NCI-H146 treated with DMSO at 0.1 percent for 48 hours (cell line): ENCODE measurements at regions not wholly inside any gene's neighbourhood (a gene's known extent, or its start where the extent isn't known, plus 50 kb on each side); places are given as distances from the start of the nearest gene placed in this dataset.
"Not testable (repeated sequence)": the region's sequence is repeated elsewhere in the genome, so short reads cannot be mapped to it uniquely, and the experiment has no call there.

Source experiments
- DNase-seq: peaks from one replicate; lab custom pipeline; 2025; ENCODE audit not compliant: unreplicated experiment; lab: John Stamatoyannopoulos, UW

DNA sequence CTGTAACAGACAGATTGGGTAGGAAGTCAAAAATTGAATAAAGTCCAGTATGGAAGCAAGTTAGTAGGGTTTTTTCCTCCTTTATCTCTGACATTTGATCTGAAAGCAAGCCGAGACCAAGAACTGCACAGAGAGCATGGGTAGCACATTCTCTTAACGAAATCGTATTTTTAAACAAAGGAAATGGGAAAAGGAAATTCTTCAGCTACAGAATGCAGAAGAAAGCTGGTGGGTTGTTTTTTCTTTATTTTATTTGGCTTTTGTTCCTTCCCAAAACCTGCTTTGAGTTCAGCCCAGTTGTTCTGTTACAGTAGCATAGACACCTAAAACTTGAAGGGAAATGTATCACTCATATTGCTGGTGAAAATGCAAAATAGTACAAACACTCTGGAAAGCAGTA, 397.0 kb downstream of the GBE1 start:
- no peak for DNase-seq

DNA sequence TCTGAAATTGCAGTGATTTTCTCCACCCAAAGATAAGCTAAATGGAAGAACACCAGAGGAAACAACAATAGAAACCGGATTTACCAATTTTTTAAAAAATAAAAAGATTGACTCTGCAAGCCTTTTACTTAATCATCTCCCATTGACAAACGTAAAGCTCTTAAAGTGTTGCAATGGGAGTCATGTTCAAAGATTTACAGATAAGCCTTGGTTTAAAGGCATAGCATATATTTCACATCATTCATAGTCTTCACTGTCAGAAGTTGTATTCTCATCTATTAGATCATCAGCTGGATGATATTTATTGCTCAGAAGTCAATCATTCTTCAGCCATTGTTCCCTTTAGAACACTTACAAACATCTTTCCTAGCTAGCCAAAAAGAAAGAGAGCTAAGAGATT, 397.6 kb downstream of the GBE1 start:
- no peak for DNase-seq

DNA sequence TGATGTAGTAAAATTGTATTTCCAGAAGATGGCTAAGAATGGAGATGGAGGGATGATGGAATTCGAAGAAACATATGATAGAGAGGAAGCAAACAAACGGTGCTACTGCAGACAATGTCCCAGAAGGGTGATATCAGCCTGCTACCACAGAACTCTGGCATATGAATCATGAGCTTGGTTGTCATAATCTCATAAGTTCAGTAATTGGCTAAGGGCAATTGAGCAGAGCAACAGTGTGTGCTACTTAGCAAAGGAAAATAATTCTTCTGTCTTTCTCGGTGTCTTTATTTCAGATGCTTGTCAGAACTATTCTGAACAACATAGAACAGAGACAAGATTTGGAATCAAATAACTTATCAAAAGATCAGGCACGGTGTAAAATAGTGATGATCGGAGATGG, 407.3 kb downstream of the GBE1 start:
- DNase-seq: no peak

DNA sequence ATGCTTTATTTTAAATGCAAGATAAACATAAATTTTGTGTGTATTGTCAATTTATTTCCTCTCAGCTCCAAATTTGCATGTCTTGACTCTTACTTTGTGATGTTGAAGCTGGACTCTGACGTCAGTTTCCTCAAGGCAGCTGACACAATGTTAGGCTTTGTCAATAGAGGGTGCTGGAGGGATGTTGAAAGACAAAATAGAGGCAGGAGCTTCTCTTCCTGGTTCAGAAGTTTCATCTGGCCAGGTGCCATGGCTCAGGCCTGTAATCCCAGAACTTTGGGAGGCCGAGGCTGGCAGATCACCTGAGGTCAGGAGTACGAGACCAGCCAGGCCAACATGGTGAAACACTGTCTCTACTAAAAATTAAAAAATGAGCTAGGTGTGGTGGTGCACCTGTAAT, 408.6 kb downstream of the GBE1 start:
- DNase-seq: peak; percentile 28

DNA sequence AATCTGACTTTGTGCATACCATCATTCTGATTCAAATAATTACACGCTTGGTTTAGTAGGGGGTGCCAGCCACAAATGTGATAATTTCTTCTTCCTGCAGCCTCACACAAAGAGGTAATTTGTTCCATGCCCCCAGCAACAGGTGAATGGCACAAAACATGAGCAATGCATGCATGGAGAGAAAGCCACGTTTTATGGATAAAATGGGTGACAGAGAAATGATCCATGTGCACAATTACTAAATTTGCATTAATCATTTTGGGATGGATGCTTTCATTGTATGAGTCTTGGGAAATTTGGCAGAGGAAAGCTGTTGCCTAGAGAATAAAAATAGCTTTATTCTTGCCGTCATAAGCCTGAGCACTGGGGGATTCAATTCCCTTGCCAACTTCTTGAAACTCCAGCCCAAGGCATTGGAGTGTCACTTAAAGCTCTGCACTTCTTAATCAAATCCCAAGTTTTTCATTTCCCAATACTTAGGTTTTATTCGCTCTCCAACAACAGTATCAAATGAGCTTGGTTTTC, 411.6 kb downstream of the GBE1 start:
- DNase-seq: no peak

DNA sequence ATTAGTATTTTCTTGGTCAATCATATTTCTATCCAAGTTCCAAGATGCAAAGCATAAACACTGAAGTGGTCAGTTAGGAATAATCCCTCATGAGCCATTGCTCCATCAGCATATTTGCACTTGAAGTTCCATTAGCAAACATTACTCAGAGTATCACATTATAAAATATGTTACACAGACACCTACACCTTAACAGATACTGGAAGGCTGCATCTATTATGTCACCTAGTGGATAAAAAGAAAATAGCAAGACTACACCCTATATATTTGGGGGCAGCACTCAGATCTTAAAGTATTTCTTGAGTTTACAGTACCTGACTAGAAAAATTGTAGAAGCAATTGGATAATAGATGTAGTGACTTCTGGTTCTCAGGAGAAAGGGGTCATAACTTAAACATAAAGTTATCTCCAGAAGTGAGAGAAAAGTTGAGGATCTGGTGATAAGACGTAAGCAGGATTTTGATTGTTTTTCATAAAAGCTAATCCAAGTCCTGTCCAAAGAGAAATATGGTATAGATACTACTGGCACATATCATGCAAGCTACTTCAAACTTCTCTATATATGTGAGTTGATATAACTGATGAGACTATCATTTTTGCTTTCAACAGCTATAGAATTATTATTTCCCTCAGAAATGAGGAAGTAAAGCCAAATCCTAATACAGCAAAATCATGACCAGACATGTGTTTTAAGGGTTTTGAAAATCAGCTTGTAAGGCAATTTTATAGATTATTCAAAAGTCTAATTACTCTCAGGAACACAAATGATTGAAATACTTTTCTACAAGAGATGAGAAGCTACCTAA, 422.2 kb downstream of the GBE1 start:
- DNase-seq: peak; percentile 12

DNA sequence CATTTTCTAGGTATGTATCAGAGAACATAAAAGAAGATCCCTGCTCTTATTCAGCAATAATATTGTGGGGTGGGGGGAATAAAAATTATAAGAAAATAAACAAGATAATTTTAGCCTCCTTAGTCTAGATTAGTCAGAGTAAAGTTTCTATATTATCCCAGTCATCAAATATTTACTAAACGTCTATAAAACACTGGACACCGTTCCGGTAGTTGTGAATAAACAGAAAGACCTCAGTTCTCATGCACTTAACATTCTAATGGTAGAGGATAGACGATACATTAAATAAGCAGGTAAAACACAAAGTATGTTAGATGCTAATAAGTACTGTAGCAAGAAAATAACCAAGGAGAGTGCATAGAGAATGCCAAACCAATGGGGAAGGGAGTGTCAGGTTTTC, 425.0 kb downstream of the GBE1 start:
- no peak for DNase-seq

DNA sequence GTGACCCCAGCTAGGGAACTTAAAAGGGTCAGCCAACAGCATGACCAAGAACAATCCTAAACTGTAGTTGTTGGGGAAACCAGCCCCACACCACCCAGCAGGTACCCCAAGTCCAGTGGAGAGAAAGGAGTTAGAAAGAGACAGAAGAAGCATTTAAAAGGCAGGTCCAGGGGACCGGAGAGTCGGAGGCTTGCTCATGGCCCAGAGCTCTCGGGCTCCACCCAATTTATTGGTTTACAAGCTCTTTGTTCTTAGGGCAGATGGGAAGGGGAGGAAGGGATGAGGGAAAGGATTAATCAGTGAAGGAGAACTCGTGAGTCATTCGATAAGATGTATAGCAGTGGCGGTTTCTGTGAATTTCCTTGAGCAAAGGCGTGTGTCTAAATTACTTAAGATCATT, 431.6 kb downstream of the GBE1 start:
- DNase-seq: not testable (repeated sequence)

DNA sequence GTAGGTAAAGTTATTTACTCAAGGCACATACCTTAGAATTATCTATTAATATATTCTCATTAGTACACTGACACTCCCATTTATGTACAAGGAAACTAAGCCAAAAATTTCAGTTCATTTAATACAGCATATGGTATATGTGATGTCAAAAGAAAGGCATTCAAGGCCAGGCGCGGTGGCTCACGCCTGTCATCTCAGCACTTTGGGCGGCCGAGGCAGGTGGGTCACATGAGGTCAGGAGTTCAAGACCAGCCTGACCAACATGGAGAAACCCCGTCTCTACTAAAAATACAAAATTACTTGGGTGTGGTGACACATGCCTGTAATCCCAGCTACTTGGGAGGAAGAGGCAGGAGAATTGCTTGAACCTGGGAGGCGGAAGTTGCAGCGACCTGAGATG, 435.2 kb downstream of the GBE1 start:
- no peak for DNase-seq

DNA sequence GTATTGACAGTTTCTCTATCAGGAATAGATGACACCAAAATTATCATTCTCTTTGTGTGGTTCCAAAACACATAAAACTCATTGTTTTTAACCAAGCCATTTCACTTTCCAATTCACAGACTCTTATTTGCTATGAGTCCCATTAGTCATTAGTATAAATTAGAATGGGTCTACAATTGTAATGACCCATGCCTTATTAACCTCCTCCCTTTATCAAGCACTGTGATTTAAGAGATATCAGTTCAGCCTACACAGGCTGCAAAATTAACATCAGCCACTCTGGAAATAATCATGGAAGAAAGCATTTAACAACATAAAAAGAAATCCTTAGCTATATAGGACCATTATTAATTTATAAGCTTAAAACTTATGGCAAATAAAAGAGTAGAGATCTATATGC, 440.6 kb downstream of the GBE1 start:
- DNase-seq: no peak

DNA sequence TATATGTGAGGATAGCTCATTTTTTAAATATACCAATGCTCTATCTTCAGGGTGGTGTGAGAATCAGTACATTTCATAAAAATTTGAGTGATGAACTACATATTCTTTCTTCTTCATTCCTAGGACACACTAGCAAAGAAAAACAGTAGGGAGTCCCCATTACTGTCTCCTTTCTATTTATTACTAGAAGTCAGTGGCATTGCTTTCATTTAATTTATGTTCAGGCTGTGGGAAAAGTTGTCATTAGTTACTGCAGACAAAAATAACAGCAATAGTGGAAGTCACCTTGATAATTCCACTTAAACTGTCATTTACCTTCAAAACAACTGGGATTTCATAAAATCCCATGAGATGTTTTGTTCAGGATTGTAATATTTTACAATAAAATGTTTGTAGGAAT, 446.4 kb downstream of the GBE1 start:
- no peak for DNase-seq

DNA sequence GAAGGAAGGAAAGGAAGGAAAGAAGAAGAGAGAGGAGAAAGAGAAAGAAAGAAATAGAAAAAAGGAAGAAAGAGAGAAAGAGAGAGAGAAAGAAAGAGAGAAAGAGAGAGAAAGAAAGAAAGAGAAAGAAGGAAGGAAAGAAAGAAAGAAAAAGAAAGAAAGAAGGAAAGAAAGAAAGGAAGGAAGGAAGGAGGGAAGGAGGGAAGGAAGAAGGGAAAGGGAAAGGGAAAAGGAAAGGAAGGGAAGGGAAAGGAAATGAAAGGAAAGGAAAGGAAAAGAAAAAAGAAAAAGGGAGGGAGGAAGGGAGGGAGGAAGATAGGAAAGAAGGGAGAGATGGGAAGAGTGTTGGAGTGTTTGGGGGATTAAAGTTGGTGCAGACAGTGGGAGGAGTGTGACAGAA, 450.1 kb downstream of the GBE1 start:
- no peak for DNase-seq

DNA sequence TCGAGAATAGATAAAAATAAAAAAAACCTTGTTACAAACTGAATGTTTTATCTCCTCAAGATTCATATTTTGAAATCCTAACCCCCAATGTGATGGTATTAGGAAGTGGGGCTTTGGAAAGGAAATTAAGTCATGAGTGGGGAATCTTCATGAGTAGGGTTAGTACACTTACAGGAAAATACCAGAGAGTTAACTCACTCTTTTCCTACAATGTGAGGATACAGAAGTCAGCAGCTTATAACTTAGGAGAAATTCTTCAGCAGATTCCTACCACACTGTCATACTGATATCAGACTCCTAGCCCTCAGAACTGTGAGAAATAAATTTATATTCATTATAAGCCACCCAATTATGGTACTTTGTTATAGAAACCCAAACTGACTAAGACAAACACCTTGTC, 453.1 kb downstream of the GBE1 start:
- no peak for DNase-seq

DNA sequence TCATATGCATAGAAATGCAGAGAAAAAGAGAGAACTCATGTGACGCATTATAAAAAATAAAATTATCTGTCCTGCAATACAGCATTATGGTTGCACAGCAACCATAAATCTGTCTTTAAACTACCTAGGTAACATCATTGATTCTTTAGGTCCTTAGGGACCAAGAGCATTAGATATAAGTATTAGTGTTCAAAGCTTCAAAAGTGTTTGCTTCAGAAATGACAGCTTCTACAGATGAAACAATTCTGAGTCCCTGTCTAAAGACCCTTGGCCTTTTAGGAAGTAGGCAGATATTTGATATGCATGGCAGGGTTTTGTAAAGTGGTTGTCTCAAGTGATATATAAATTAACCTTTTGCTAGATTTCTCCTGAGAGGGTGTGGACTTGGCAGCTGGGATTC, 454.2 kb downstream of the GBE1 start:
- no peak for DNase-seq

DNA sequence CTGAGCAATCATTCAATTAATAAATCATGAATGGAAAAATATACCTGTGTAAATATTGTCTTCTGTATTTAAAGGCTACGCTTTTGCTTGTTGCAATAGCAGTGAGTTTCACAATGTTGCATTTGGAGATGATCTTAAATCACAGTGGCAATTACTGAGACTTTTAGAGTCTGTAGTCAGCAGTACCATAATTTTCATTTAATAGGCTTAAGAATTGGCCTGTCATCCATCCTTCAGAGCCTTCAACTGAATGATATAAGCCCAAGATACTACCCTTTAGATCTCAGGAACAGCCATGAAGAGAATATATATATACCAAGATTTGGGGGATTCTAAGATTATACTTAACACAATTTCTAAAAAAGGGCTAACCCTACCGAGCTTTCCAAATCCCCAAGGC, 458.1 kb downstream of the GBE1 start:
- DNase-seq: no peak

DNA sequence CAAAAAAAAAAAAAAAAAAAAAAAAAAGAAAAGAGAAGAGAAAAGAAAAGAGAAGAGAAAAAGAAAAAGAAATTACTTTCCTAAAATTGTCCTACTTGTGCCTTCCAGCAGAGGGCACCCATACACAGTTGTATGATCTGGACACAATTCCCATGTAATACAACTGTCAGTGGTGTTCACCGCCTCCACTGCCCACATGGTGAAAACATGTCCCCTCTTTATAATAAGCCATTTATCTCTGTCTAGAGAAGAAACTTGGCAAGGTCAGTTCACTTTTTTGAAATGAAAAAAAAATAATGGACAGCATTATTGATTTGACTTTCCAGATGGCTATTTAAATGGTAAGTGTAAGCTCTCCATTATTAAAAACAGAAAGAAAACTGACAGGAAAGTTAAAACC, 459.4 kb downstream of the GBE1 start:
- peak; percentile 7 for DNase-seq

DNA sequence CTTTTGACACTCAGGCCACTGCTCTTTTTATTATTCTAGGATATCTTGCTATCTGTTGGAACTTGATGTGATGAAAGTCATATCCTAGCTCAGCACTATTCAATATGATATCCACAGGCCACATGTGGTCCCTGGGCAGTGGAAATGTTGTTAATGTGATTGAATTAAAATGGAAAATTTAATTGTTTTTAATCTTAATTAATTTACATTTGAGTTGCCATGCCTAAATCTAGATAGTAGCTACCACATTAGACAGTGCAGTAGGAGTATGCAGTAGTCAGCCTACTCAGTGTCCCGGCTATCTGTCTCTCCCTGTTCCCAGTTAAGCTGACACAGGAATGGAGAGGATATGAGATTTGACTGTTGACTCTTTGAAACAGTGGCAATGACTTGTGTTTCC, 460.2 kb downstream of the GBE1 start:
- DNase-seq: no peak

DNA sequence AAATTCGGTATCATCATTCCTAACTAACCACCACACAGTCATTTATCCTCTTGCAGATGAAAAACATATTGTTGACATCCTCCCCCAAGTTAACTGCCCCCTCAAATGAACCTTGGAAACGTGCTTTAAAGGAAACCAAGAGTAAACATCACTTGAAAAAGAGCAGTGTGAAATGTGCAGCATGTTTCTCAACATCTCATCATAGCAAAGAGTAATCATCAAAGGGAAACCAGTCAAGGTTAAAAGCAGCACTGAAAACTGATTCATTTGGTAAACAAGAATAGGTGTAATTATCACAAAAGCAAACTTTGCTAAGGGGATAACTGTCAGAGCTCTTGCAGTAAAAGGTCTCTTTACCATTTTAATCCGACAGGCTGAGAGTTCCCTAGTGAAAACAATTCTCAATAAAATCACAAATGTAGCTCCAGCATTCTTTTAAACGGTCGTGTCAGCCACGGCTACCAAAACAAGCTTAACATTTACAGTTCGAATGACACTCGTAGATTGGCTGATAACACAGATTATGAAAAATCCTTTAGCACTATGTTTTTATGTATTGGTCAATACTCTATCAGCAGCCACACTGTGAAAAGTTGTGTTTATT, 461.0 kb downstream of the GBE1 start:
- DNase-seq: no peak

DNA sequence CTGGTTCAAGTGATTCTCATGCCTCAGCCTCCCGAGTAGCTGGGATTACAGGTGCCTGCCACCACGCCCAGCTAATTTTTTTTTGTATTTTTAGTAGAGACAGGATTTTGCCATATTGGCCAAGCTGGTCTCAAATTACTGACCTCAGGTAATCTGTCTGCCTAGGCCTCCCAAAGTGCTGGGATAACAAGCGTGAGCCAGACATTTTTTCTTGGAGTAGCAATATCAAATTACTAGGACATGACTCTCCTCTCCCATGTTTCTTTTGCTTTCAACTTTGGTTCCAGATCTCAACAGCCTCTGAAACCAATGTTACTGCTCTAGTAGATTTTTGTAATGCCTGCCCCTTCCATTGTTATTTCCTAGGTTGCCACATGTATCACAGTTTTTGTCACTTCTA, 462.0 kb downstream of the GBE1 start:
- DNase-seq: no peak

DNA sequence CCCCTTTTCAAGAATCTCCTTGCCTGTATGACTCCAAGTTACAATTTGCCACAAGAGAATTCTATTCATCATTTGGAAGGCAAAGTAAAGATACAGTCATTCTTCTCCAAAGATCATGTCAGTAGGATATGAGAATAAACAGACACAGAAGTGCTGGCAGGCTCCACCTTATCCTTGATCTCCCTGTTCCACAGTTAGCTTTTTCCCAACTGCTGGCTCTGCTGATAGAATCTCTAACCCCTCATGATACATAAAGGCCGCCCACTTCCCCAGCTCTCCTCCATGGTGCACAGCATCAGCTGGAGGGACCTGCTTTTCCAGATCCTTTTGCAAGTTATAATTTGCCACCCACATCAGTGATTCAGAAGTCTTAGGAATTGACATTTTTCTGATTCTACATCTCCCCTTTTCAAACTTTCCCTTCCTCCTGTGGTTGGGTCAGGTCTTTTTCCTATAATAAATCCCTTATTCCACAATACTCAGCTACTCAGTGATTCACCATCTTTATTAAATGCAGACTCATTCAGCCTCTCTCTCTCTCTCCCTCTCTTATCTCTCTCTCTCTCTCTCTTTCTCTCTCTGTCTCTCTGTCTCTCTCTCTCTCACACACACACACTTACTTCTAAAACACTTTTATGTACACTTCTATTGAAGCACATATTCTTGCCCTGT, 465.4 kb downstream of the GBE1 start:
- DNase-seq: no peak

DNA sequence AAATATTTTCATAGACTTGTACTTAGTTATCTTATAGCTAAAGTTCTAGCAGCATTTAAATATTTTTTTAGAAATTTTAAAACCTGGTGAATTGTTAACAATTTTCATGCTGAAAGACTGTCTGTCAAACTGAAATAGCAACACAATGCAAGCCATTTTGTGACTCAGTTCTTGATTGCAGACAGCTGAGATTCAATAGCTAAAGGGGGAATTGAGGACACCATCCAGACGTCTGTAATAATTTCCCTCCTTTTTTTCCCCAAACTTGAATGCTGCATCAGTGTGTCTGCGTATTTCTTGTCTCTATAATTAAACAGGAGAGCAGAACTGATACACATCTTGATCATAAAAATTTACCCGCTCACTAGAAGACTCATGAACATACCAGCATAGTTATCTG, 468.3 kb downstream of the GBE1 start:
- no peak for DNase-seq

DNA sequence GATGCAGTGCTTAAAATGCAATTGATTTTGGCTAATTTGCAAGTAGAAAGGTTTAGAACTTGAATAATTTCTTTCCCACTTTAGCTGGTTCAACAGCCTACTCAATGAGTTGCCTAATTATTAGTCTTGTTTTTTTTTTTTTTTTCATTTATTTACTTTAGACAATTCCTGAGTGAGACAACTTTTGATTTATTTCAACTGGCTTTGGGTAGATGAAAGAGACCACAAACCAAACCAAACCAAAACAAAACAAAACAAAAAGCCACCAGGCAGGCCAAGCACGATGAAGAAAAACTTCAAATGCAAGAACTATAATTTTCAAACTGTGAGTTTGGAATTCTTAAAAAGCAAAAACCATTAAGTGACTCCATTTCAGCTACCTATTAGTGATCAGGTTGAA, 469.9 kb downstream of the GBE1 start:
- DNase-seq: no peak
